Upper lobe of left lung (tissue), 4 donors: ENCODE measurements at regions not wholly inside any gene's neighbourhood (a gene's known extent, or its start where the extent isn't known, plus 50 kb on each side); places are given as distances from the start of the nearest gene placed in this dataset.

Experiments
- CTCF ChIP-seq, 6 experiments: fragments of 450-650 bp in 4 of 6; fragments of 200-600 bp in 2 of 6; sonication (generic) in 2 of 6; IDR thresholded peaks; one replicate each; pipeline ENCODE4 v1.5.1; 2016 to 2019; ENCODE audit warnings: antibody characterized with exemption in 6 of 6
- POLR2A ChIP-seq, 4 donors: fragments of 450-650 bp; IDR thresholded peaks; one replicate each; pipeline ENCODE4 v1.5.1; 2016 to 2017; ENCODE audit warnings: antibody characterized with exemption in 4 of 4, mild to moderate bottlenecking in 2 of 4
- POLR2AphosphoS5 ChIP-seq, 2 donors: sonication (generic); formaldehyde crosslinking; IDR thresholded peaks; one replicate each; pipeline ENCODE4 v1.5.1; 2017; ENCODE audit warnings: antibody characterized with exemption in 2 of 2

- TF ChIP-seq CTCF (IDR thresholded peaks at IDR 0.05) (no peak), POLR2A (IDR thresholded peaks at IDR 0.05) (no peak), POLR2AphosphoS5 (IDR thresholded peaks at IDR 0.05) (no peak)
These were observed 76.9 kb upstream of the DYNLRB2 start for GRCh38 chr16:80463751-80464495.
